B cell (primary cell): ENCODE measurements at regions not wholly inside any gene's neighbourhood (a gene's known extent, or its start where the extent isn't known, plus 50 kb on each side); places are given as distances from the start of the nearest gene placed in this dataset.
"Not testable (repeated sequence)": the region's sequence is repeated elsewhere in the genome, so short reads cannot be mapped to it uniquely, and the experiment has no call there.

Experiments used
- CTCF ChIP-seq: fragments of 200-600 bp; IDR thresholded peaks from one replicate; pipeline ENCODE4 v1.8.0; 2022; ENCODE audit warnings: antibody characterized with exemption, mild to moderate bottlenecking
- EZH2 ChIP-seq: IDR thresholded peaks from 2 replicates; pipeline ENCODE4 v1.6.1; 2012; ENCODE audit warnings: borderline replicate concordance, low read depth, mild to moderate bottlenecking, moderate library complexity, low read length; ENCODE audit not compliant: insufficient read depth, poor library complexity, severe bottlenecking

- TF ChIP-seq CTCF, EZH2: not testable (repeated sequence)
Observed at GRCh38 chr17:20708821-20709220, 129.3 kb downstream of the CDRT15L2 start.
